D341Med (cell line): ENCODE measurements at regions not wholly inside any gene's neighbourhood (a gene's known extent, or its start where the extent isn't known, plus 50 kb on each side); places are given as distances from the start of the nearest gene placed in this dataset.
"Not testable (repeated sequence)": the region's sequence is repeated elsewhere in the genome, so short reads cannot be mapped to it uniquely, and the experiment has no call there.

Source experiments
- DNase-seq: peaks from one replicate; pipeline ENCODE4 v3.0.0; 2012; ENCODE audit warnings: low spot score

DNA sequence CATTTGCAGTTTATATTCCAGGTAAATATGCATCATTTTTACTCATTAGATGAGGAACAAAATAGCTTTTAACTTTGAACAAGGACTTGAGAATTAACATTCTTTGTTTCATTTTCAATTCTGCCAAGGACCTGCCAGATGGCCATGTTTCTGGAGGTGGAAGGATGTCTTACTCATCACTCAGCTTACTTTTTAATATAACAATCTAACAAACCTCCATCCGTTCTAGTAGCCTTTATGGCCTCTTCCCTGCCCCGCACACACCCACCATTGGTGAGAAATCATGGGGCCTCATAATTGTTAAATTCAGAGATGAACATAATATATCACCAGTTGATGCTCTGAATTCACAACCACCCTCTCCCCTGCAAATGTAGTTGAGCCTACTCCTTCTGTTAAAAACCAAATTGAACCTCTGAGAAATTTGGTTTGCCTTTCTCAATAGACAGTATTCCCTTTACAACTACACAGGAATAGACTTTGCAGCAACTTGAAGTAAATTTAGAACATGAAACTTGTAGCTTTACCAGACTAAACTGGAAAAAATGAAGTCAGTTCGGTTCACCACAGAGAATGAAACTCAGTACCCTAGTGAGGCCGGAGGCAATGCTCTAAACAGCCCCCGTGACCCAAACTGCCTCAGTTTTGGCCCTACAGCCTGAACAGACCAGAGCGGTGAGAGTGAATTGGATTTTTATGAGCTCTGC is 50.1 kb upstream of the ACSL4 start:
- no peak for DNase-seq

DNA sequence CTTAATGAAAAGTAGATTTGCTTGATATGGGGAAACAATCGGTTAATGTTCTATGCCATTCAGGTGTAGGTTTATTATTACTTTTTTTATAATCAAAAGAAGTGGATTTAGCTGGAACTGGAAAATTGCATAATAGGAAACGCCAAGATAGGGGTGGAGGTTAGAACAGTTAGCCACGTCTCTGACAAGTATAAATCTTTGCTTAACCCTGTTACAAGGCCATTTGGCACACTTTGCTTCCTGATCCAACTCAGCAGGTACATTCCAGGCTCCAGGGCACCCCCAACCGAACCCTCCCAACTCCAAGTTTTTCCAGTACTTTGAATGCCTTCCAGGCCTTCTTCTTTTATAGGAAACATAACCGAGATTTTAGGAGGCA is 50.6 kb upstream of the ACSL4 start:
- DNase-seq = no peak

DNA sequence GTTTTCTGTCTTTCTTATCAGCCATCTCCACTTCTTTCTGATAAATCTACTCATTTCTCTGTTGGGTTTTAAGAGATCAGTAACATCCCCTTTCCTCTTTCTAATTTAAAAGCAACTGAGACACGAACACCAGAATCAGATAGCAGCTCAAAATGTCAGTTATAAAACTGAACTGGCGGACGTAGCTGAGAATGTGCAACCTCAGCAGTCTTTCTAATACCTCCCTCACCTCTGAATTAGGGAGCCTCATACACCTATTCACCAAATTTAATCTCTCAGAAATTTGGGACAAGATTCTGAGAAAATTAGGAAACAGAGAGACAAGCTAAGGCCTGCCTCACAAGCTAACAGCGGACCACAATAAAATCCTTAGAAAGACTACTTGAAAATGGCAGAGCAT is 52.0 kb upstream of the ACSL4 start:
- no peak for DNase-seq

DNA sequence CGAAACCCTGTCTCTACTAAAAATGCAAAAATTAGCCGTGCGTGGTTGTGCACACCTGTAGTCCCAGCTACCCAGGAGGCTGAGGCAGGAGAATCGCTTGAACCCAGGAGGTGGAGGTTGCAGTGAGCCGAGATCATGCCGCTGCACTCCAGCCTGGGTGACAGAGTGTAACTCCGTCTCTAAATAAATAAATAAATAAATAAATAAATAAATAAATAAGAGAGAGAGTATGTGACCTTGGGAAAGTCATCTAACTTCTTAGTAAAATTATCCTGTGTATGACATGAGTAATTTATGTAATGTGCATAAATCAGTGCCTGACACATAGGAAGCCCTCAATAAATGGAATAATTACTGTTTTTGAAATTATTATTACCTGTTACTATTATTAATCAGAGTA is 57.5 kb upstream of the ACSL4 start:
- DNase-seq = not testable (repeated sequence)

DNA sequence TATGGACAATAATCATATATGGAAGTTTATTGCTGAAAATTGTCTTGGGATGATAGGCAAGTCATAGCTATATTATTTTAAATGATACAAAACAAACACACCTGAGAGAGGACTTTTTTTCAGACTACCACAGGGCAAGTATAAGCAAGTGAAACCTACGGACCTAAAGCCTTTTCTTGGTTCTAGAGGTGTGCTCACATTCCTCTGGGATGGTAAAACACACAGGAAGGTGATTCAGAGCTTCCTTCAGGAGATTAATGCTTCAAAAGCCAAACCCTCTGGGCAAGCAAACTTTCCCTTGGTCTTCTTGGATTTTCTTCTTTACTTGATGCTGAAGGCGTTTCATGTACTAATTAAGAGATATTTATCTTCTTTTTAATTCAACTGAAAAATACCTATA is 60.1 kb upstream of the ACSL4 start:
- DNase-seq = no peak

DNA sequence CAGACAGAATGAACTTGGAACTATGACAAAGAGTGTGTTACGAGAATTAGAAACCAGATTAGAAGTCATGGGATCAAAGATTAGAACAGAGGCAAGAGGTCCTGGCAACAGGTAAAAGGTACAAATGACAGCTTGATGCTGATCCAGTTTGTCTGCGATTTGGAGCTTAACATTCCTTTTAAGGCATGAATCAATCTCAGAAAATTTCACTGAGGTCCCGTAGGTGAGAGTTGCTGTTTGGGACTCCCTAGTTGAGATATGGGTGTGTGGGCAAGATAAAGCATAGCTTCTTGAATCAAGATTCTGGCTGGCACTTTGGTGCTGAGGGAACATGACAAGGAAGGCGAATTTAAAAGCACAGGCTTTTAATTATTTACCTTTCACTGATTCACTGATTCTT is 62.6 kb upstream of the ACSL4 start:
- DNase-seq = no peak

DNA sequence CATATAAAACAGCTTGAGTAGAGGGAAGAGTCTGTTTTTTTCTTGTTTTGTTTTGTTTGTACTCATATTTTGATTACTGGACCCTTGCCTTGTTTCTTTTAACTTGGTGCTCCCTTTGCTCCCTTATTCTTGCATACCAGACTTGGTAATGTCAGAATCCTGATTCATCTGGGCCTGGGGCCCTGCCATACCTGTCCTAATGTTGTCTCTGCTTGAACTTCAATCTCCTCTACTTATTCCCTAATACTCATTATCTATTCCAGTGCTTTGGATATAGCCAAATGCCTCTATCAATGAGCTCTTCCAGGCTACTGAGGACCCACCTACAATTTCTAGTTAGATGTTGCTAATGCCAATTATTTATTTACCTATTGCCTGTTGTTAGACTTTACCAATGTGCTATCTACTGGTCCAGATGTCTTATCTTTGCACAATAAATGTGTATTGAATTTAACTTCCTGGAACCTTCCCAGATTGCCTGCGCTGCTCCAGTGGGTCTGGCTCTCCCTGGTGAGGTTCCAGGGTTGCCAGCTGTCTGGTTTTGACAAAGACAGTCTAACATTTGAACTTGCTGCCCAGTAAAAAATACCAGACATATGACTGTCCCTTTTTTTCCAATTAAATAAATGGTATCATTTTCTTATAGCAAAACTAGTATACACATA is 64.4 kb upstream of the ACSL4 start:
- no peak for DNase-seq

DNA sequence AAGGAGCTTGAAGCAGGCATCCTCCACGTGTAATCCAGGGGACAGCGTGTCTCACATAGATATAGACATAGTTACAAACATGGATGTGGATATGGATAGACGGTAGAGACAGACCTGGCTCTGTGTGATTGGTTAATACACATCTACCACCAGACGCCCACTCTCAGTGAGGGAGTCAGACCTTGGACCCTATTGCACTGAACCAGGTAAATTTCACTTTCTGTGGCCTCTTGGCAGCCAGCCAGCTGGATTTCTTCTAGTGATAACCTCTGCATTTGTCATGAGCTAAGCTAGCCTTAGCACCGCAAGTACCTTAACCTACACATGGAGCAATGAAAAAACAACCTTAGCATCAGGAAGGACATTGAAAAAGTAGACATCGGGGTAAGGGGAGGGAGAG is 79.2 kb upstream of the ACSL4 start:
- DNase-seq = no peak

DNA sequence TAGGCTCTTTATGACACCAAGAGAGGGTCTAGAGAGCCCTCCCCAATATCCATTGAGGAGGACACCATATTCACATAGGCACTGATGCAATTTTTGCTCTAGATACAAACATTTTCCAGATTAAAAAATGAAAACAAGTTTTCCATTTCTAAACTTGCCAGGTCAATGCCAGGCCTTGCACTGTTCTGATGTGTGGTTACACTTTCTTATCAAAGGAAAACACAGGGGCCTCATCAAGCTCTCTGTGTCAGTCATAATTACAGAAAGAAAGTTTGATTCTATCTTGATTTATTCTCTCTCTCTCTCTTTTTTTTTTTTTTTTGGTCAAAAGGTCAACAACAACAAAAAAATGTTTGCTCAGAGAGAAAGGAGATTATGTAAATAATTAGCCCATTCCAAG is 80.2 kb upstream of the ACSL4 start:
- no peak for DNase-seq

DNA sequence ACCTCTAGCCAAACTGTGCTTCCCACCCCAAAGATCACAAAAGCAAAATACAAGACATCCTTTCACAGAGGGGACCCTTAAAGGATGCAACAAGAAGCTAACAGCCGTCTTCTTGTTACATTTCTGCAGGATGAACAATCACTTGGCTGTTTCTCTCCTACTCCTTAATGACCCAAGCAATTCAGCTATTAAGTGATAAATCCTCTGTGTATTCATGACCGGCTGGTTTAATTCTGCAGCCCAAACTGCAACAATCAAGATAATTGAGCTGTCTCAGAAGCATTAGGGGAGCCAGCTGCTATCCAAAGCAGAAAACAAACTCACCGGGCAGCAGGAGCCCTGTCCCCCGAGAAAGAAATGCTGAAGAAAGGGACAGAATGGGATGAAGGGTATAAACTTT is 85.9 kb upstream of the ACSL4 start:
- peak; percentile 54 for DNase-seq

DNA sequence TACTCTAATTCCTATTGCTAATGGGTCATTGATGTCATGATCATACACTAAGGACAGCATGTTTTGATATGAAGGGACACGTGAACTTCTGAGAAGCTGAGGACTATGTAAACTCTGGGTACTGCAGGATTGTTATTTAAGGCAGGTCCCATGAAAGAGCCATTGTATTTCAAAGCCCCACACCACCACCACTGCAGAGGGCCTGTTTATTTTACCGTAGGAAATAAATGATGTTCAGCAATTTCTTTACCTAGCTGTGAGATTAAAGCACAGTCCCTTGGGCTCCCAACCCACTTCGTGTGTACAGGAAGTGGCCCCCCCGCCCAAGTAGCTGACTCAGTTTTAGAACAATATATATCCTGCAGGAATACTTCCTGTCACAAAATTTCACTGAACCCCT is 89.8 kb upstream of the ACSL4 start:
- DNase-seq = no peak

DNA sequence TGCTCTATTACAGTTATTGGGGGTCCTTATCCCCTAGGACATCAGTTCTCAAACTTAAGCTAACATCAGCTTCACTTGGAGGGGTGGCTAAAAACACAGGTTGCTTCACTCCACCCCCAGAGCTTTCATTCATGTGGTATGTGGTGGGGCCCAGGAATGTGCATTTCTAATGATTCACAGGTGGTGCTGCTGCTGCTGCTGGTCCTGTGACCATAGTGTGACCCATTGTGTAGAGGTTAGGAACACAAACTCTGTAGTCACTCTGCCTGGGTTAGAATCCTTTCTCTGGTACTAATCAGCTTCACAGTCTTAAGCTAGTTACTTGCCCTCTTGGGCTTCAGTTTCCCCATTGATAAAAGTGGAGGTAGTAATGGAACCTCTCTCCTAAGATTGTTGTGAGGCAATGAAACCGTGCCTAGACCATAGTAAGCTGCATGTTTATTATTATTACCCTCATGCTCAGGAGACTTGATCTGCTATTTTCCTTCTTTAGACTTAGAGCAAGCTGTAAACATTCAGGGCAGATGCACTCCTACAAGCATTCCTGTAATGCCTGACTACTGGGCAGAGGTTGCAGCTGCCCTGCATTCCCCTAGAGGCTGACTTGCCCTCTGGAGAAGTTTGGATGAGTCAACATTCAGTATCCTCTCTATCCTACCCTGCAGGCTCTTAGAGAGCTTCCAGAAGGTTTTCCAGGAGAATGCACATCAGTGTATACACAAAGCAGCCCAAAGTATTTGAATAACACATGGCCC is 94.1 kb upstream of the ACSL4 start:
- DNase-seq = no peak

DNA sequence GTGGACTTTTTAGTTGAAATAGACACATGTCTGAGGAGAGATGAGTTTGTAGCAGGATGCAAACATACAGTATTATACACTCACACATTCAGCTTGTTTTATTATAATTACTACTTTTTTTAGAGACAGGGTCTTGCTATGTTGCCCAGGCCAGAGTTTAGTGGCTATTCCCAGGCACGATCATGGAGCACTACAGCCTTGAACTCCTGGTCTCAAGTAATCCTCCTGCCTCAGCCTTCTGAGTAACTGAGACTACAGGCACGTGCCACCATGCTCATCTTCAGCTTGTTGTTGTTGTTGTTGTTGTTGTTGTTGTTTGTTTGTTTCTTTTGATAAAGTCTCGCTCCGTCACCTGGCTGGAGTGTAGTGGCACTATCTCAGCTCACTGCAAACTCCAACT is 94.7 kb upstream of the ACSL4 start:
- DNase-seq = no peak

DNA sequence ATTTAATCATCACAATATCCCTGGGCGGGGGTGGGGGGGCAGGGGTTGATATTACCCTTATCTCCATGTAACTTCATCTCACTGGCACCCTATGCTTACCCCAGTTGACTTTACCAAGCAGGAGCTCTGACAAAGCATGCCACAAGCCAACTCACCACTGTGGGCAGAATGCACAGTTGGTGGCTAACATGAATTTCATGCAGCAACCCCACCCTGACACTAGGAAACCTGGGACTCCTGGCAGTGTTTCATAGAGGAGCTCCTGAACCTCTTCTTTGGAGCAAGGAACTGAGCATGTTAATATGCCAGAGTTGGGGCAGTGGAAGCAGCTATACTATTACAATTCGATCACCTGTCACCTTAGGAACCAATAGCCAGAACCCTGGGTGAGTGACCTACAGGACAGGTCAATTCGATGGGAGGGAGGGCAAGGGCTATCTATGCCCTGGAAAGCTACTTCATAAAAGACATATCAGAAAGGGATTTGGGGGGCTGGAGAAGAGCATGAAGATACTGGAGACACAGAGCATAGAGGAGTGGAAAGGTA is 97.2 kb upstream of the ACSL4 start:
- DNase-seq = no peak

DNA sequence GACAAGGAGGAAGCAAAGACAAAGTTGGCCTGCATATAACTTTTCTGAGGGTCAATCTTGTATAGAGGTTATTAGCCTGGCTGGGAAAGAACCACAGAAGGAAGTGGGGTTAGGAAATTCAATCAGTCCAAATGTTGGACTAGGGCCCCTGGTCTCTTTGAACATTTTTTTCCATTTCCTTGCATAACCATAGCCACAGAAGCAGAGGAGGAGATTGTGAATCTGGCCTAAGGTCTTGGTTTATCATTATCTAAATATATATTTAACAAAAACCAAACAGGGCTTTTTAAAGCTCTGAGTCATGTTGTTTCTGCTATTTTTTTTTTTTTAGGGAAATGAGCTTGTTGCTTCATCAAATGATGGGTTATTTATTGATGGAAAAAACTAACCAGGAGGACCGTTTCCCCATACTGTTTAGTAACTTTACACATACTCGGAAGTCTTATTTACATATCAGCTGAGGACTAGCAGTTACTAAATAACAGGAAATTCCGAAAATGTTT is 97.7 kb upstream of the ACSL4 start:
- no peak for DNase-seq

DNA sequence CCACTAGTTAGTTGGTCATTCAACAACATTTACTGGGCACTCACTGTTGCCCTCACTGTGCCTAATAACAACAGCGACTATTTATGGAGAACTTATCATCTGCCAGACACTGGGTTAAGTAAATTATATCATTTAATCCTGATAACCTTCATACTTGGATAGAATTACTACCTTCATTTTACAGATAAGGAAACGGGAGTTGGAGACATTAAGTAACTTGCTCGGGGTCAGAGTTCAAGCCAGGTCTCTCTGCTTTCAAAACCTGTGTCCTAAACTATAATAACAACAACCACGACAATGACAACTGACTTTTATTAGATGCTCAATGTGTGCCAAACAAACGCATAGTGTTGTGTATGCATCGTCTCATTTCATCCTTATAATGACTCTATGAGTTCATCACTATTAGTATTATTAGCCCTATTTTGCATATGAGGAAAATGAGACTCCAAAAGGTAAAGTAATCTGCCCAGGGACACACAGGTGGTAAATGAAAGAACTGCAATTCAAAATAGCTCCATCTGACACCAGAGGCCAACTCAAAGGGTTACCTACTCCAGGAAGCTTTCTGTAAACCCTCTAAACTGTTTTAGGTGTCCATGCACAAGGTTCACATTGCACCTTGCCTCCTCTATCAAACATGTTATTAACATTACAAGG is 98.4 kb upstream of the ACSL4 start:
- DNase-seq = no peak

DNA sequence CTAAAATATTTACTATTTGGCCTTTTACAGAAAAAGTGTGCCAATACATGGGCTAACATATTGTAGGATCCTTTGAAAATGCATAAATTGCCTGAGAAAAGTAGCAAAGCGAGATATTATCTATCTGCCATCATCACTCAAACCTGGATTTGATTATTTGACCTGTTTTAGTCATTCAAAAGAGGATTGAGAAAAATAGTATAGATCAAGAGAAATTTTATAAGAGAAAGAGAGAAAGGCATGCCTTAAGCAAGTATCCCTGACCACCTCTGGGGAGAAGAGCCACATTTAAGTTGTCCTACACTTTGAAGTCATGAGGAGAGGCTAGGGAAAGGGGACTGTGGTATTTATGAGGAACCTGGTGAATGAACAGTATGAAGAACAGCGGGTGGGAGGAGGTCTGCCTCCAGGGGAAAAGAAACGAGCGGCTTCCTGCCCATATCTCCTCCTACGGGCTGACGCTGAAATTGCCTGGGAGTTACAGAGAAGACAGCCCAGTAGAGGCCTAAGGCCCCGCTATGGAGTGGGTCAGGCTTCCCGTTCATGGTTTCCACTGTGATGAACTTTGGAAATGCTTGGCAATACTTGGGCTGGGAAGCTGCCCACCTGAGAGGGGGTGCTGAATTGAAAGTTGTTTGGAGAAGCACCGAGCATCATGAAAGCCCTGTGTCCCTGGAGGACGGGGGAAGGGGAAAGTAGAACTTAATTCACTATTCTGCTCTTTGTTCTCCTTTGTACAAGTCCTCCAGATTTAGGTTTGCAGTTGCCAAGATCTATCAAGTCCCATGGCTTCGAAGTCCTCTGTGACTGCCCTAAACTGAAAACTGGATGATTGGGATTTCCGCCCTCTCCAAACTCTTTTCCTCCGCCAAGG is 106.9 kb upstream of the ACSL4 start:
- no peak for DNase-seq

DNA sequence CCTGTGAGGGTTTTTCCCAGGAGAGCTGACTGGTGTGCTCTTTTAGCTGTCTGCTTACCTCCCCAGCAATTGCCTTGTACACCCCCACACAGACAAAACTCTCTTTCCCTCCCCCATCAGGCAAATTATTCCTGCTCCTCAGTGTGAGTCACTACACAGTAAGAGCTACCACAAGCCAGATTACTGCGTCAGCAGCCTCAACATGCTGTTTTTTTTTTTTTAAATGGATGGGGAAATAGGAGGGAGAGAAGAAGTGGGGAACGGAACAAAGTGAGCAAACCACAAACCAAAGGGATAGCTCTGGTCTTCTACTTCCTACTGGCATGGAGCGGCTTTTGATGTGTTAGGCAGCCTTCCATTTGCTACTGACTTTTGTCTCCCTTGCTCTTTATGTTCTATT is 107.5 kb upstream of the ACSL4 start:
- no peak for DNase-seq

DNA sequence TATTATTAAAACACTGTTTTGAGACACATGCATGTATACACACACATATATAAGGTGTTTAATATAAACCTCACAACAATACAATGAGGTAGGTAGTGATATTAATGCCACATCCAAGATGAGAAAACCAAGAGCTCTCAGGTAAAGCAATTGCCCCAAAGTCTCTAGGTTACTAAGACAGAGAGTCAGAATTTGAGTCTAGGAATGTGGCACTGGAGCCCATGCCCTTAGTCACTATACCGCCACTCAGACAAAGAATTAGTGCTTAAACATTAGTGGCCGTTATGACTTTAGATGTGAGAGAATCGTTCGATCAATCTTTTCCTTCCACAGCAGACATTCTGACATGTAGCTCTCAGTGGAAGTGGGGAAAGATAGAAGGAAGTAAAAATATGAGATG is 108.2 kb upstream of the ACSL4 start:
- DNase-seq = no peak

DNA sequence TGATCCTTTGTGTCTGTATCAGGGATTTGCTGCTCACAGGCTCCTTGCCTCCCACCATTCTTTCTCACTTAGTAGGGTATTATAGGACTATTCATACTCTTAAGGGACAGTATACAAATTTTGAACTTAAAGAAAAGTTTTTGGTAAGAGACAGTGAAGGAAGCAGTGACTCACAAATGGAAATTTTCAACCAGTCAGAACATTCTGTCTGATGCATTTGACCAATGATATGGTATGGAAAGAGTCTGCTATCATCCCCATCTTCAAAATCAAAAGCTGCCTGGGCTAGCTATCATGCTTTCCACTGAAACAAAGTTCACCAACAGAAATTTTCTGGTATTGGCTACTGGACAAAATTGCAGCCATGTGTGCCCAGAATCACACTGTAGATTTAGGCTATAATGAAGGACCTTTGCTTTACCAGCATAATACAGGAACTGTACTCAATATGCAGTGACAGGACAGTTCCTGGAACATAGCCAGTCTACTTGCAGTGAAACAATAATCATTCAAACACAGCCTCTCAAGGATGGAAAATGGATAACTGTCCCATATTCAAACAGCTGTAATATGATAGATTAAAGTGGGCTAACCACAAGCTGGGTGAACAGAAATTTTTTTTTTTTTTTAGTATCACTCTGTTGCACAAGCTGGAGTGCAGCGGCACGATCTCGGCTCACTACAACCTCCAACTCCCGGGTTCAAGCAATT is 109.0 kb upstream of the ACSL4 start:
- no peak for DNase-seq

DNA sequence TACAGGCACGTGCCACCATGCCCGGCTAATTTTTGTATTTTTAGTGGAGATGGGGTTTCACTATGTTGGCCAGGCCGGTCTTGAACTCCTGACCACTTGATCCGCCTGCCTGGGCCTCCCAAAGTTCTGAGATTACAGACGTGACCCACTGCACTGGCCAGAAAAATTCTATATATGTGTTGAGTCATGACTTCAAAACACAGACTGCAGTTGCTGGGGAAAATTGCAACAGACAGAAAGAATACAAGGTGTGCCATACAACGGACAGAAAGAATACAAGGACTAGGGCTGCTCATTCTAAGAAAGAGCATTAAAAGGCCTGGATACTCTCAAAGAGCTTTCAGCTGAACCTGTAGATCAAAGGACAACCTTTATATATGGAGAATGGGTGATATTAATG is 109.6 kb upstream of the ACSL4 start:
- no peak for DNase-seq
